EL (cell line): ENCODE measurements at regions not wholly inside any gene's neighbourhood (a gene's known extent, or its start where the extent isn't known, plus 50 kb on each side); places are given as distances from the start of the nearest gene placed in this dataset.
"Not testable (repeated sequence)": the region's sequence is repeated elsewhere in the genome, so short reads cannot be mapped to it uniquely, and the experiment has no call there.

Experiments used
- DNase-seq: peaks from one replicate; pipeline ENCODE4 v3.0.0-alpha.2; 2016

DNA sequence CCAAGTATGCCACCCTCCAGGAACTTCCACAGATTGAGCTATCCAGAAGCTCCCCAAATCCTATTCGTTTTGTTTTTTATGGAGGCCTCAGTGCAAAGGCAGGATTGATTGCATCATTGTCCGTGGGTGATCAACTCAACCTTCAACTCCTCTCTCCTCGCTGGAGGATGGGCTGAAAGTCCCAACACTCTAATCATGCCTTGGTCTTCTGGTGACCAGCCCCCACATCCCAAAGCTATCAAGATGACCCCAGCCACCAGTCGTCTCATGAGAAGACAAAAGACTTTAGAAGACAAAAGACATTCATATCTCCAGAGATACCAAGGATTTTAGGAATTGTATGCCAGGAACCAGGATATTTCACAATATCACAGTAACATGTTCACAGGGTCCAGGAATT is 441.6 kb upstream of the WWC1 start:
- DNase-seq, result no peak

- DNase-seq, result no peak
Measured at GRCh38 chr5:167850911-167851310, 440.5 kb upstream of the WWC1 start.

- no peak for DNase-seq
Measured at GRCh38 chr5:167851416-167851815, 440.0 kb upstream of the WWC1 start.

DNA sequence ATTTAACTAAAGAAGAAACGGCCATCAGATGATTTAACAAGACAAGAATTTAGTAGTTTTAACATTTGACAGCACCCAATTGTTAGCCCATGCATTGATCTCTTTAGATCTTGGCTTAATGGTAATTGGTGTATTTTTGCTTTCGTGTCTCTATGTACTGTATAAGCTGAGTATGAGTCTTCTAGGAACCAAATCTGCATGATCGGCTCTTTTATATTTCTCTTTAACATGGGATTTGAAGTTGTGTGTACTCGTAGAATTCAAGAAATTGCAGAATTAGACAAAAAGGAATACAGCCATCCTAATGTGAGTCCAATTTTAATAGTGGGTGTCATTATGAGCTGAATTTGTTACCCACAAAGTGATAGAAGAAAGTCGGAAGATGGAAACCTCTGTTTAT is 438.9 kb upstream of the WWC1 start:
- no peak for DNase-seq

DNA sequence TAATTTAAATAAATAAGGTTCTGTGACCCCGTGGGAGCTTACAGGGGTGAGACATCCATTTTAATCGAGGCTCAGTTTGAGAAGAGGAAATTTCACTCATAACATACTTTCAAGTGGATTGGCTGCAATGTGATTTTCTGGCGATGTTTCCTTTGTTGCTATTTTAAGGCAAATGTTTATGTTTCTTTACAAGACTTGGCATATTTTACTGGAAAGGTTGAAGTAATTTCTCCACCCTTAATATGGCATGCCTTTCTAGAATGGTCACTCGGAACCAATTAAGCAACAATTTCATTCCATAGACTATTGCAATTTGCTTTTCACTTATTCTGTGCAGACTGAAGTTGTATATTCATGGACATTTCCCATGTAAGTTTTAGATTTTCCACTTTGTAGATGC is 438.0 kb upstream of the WWC1 start:
- peak; percentile 38 for DNase-seq

GRCh38 chr5:167855818-167856217 is 435.6 kb upstream of the WWC1 start:
- no peak for DNase-seq

DNA sequence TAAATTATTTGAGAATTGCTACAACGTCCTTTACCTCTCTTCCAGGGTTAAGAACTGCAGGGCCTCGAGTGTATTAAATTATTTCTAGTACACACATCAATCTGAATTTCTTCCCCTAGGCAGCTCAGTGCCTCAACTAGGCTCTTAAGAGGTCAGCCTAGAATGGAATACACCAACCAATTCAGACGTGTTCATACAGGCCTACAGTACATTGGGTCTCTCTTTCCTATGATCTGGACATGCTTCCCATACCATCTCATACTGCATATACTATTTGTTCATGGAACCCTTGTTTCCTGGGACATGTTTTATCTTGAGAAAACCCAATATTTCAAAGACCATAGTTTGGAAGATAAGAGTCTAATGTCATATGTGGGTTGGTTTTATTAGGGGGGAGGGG is 434.1 kb upstream of the WWC1 start:
- no peak for DNase-seq

GRCh38 chr5:167858186-167858855 is 433.1 kb upstream of the WWC1 start:
- DNase-seq, result not testable (repeated sequence)

- DNase-seq, result peak; percentile 7
Measured at GRCh38 chr5:167861129-167861927, 430.1 kb upstream of the WWC1 start.

- DNase-seq, result no peak
Measured at GRCh38 chr5:167861928-167862426, 429.5 kb upstream of the WWC1 start.

DNA sequence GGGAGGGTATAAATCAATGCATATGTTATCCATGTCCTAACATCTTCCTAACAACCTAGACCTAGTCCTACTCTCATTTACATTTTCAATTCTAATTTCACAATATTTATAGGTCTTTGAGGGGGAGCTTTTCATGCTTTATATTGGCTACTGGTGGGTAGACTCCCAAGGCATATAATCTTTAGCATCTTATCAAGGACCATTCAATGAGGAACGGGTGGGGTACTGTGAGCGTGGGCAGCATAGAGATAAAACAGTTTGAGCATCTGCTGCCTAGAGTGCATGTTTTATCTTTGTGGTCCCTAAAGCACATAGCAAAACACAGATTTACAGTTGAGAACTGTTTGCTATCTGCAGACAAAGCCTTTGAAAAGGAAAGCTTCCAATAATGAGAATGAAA is 427.6 kb upstream of the WWC1 start:
- no peak for DNase-seq

GRCh38 chr5:167864801-167865200 is 426.6 kb upstream of the WWC1 start:
- no peak for DNase-seq

DNA sequence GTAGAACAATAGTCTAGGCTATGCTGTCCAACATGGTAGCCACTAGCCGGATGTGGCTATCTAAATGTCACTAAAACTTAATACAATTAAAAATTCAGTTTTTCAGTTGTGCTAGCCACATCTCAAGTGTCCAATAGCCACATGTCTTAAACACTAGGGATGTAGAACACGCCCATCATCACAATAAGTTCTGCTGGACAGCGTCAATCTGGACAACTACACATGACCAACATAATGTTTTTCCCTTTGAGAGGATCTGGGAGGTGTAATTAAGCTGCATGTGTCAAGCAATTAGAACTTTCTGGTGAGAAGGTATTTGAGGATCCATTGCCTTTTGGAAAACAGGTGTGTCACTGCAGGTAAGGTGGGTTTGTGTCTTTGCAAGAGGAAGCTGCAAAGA is 424.6 kb upstream of the WWC1 start:
- DNase-seq, result no peak

GRCh38 chr5:167867281-167867680 is 424.2 kb upstream of the WWC1 start:
- DNase-seq, result no peak

GRCh38 chr5:167869125-167869524 is 422.3 kb upstream of the WWC1 start:
- DNase-seq, result no peak

GRCh38 chr5:167870055-167870454 is 421.4 kb upstream of the WWC1 start:
- DNase-seq, result no peak

GRCh38 chr5:167871091-167871490 is 420.4 kb upstream of the WWC1 start:
- peak; percentile 12 for DNase-seq

GRCh38 chr5:167872791-167873190 is 418.7 kb upstream of the WWC1 start:
- no peak for DNase-seq

- no peak for DNase-seq
Measured at GRCh38 chr5:167877114-167877722, 414.2 kb upstream of the WWC1 start.

- DNase-seq, result no peak
Measured at GRCh38 chr5:167877924-167878323, 413.5 kb upstream of the WWC1 start.

DNA sequence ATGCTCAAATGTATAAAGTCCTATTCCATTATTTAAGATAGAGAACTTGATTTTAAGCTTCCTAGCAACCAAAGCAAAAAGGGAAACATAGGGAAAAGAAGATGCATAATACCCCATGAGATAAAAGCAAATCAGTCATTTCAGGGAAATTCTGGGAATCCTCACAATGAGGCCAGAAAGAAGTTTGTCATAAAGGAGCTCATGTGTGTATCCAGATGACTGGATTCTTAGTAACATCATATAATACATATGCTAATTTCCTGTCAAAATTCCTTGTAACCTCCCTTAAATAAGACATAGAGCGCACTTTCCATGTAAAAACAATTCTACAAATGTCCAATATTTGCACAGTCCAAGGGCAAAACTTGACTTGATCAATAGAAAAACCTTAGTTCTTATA is 411.0 kb upstream of the WWC1 start:
- no peak for DNase-seq

- no peak for DNase-seq
Measured at GRCh38 chr5:167881041-167881440, 410.4 kb upstream of the WWC1 start.

DNA sequence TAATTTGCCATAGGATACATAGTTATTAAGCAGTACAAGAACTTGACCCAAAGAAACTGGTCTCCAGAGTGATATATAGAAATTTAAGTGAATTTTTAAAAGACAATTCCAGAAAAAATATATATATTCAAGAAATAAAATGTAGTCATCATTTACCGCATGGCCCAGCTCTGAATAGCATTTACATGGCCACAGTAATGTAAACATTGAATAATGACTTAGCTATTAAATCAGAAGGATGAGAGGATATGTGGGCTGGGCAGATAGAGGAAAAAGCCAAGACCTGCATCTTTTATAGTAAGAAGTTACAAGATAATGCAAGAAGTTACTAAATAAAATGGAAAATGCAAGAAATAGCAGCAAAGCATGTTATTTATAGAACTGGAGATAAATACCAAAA is 405.2 kb upstream of the WWC1 start:
- DNase-seq, result no peak

DNA sequence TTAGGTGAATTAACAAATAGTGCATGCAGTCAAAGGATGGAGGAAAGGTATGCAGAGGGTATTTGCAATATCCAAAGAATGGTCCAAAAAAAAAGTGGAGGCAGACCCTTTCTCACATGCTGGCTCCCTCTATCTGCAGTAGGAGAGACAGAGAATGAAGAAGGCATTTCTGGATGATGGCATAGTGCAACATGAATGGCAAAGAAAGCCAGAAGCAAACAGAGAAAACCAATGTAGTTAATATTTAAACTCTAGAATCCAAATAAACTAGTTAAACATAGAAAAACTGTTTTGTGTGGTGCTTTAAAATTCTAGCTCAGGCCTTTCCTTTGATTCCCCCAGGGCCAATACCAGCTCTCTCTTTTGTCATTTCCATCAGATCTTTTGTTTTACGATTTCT is 403.1 kb upstream of the WWC1 start:
- DNase-seq, result no peak
